Thoracic aorta (tissue), 2 donors: ENCODE measurements at regions not wholly inside any gene's neighbourhood (a gene's known extent, or its start where the extent isn't known, plus 50 kb on each side); places are given as distances from the start of the nearest gene placed in this dataset.

Experiments used
- ATAC-seq: fragments of 150-250 bp; one replicate; pipeline ENCODE4 v1.8.0; 2017; ENCODE audit warnings: low read depth; ENCODE audit not compliant: insufficient number of reproducible peaks, low FRiP score
- DNase-seq: peaks from one replicate; pipeline ENCODE4 v3.0.0-alpha.2; 2020; ENCODE audit warnings: low spot score
- H3K27ac ChIP-seq, 2 donors: fragments of 200-600 bp; sonication (generic); 1 replicate in 1 of 2; 2 replicates in 1 of 2; pipeline ENCODE4 v1.5.1; 2016; ENCODE audit warnings: mild to moderate bottlenecking in 2 of 2, moderate library complexity in 2 of 2
- H3K27me3 ChIP-seq: fragments of 200-600 bp; sonication (generic); replicated peaks from 2 replicates; pipeline ENCODE4 v1.6.0; 2016; ENCODE audit warnings: mild to moderate bottlenecking; ENCODE audit not compliant: insufficient read depth
- H3K36me3 ChIP-seq: fragments of 200-600 bp; sonication (generic); one replicate; pipeline ENCODE4 v1.5.1; 2016
- H3K4me1 ChIP-seq, 2 donors: fragments of 200-600 bp; sonication (generic); 1 replicate in 1 of 2; 2 replicates in 1 of 2; pipeline versions ENCODE4 v1.5.1 to v1.6.0; 2016; ENCODE audit warnings: low read depth in 2 of 2, mild to moderate bottlenecking in 1 of 2; ENCODE audit not compliant: control insufficient read depth in 1 of 2
- H3K4me3 ChIP-seq: fragments of 200-600 bp; sonication (generic); 2 replicates; pipeline ENCODE4 v1.5.1; 2016; ENCODE audit warnings: mild to moderate bottlenecking
- H3K9me3 ChIP-seq: fragments of 200-600 bp; sonication (generic); 2 replicates; pipeline ENCODE4 v1.5.1; 2016
- TF ChIP-seq, protein P1 (sequence below): fragments of 200-600 bp; sonication (generic); IDR thresholded peaks from one replicate; pipeline ENCODE4 v1.5.1; 2019; ENCODE audit warnings: antibody characterized with exemption

DNA sequence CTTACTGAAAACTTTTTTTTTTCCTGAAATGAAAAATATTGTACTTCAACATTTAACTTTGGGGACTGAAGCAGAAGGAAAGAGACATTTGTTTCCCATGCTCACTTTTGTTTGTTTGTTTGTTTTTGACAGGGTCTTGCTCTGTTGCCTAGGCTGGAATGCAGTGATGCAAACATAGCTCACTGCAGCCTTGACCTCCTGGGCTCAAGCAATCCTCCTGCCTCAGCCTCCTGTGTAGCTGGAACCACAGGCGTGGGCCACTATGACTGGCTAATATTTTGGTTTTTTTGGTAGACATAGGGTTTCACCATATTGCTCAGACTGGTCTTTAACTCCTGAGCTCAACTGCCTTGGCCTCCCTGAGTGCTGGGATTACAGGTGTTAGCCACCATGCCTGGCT lies 70.9 kb upstream of the SPTBN1 start:
- Histone ChIP-seq H3K4me1 (peaks cover 0 to 17% of the 10 kb centered on the region in 2 donors), H3K36me3 (no peaks in the 10 kb centered on the region), H3K27me3 (no peaks in the 10 kb centered on the region), H3K4me3 (no peak overlapping the region), H3K27ac (no peak overlapping the region), H3K9me3 (no peaks in the 10 kb centered on the region)
- DNase-seq (no peak), ATAC-seq (no peak)
- TF ChIP-seq, protein P1, sequence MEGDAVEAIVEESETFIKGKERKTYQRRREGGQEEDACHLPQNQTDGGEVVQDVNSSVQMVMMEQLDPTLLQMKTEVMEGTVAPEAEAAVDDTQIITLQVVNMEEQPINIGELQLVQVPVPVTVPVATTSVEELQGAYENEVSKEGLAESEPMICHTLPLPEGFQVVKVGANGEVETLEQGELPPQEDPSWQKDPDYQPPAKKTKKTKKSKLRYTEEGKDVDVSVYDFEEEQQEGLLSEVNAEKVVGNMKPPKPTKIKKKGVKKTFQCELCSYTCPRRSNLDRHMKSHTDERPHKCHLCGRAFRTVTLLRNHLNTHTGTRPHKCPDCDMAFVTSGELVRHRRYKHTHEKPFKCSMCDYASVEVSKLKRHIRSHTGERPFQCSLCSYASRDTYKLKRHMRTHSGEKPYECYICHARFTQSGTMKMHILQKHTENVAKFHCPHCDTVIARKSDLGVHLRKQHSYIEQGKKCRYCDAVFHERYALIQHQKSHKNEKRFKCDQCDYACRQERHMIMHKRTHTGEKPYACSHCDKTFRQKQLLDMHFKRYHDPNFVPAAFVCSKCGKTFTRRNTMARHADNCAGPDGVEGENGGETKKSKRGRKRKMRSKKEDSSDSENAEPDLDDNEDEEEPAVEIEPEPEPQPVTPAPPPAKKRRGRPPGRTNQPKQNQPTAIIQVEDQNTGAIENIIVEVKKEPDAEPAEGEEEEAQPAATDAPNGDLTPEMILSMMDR: no peak

GRCh38 chr2:54386585-54386984 lies 69.5 kb upstream of the SPTBN1 start:
- no peaks in the 10 kb centered on the region for H3K9me3 ChIP-seq
- ATAC-seq (no peak), DNase-seq (no peak)
- H3K27me3 ChIP-seq: no peaks in the 10 kb centered on the region
- H3K4me1 ChIP-seq: peaks cover 0 to 17% of the 10 kb centered on the region in 2 donors
- H3K27ac ChIP-seq: no peak overlapping the region
- TF ChIP-seq, protein P1: no peak
- H3K4me3 ChIP-seq: no peak overlapping the region
- no peaks in the 10 kb centered on the region for H3K36me3 ChIP-seq

GRCh38 chr2:54387059-54387991 lies 68.8 kb upstream of the SPTBN1 start:
- no peak overlapping the region for H3K27ac ChIP-seq
- TF ChIP-seq, protein P1: peak; percentile 40
- no peaks in the 10 kb centered on the region for H3K27me3 ChIP-seq
- ATAC-seq (no peak), DNase-seq (no peak)
- H3K4me3 ChIP-seq: no peak overlapping the region
- H3K9me3 ChIP-seq: no peaks in the 10 kb centered on the region
- H3K36me3 ChIP-seq: no peaks in the 10 kb centered on the region
- peaks cover 0 to 17% of the 10 kb centered on the region in 2 donors for H3K4me1 ChIP-seq

DNA sequence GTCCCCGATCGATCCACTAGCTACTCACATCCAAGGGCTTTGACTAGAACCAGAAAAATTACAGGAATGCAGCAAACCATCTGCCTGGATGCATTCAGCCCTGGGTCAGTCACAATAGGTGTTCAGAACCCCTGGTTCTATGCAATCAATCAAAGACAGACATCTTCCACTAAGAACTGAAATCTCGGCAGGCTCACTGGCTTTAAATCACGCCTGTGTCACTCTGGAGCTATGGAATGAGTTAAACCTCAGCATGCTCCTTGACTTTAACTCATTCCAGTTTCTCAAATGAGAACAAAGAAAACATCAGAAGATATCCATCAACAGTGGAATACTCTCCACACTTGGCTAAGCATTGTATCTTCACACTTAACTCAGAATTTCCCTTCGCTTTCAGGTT lies 68.1 kb upstream of the SPTBN1 start:
- Histone ChIP-seq H3K4me3 (no peak overlapping the region), H3K27me3 (no peaks in the 10 kb centered on the region), H3K27ac (no peak overlapping the region), H3K36me3 (no peaks in the 10 kb centered on the region), H3K4me1 (peaks cover 0 to 17% of the 10 kb centered on the region in 2 donors), H3K9me3 (no peaks in the 10 kb centered on the region)
- TF ChIP-seq, protein P1: no peak
- DNase-seq: no peak
- no peak for ATAC-seq

GRCh38 chr2:54392555-54393324 lies 63.4 kb upstream of the SPTBN1 start:
- Histone ChIP-seq H3K4me3 (no peak overlapping the region), H3K27ac (no peak overlapping the region), H3K27me3 (no peaks in the 10 kb centered on the region), H3K9me3 (no peaks in the 10 kb centered on the region), H3K4me1 (peaks cover 0 to 5% of the 10 kb centered on the region in 2 donors), H3K36me3 (no peaks in the 10 kb centered on the region)
- TF ChIP-seq, protein P1: no peak
- no peak for ATAC-seq
- DNase-seq: no peak
